CD14-positive monocyte (primary cell): ENCODE measurements at regions not wholly inside any gene's neighbourhood (a gene's known extent, or its start where the extent isn't known, plus 50 kb on each side); places are given as distances from the start of the nearest gene placed in this dataset.

ENCODE experiments used
- DNase-seq, 3 donors: peaks; one replicate each; pipeline ENCODE4 v3.0.0-alpha.2; 2011 to 2022
- H2AFZ ChIP-seq: 2 replicates; pipeline ENCODE4 v1.6.0; 2012; ENCODE audit warnings: mild to moderate bottlenecking, low read depth, low read length, inconsistent platforms; ENCODE audit not compliant: insufficient read depth, poor library complexity, severe bottlenecking
- H3K27ac ChIP-seq, 2 donors: 1 replicate in 1 of 2; 2 replicates in 1 of 2; pipeline ENCODE4 v1.5.1; 2012 to 2013; ENCODE audit warnings: low read length in 2 of 2, control low read depth in 1 of 2, inconsistent platforms in 1 of 2, low read depth in 1 of 2, mild to moderate bottlenecking in 1 of 2
- H3K27me3 ChIP-seq, 2 donors: one replicate each; pipeline versions ENCODE4 v1.6.0 to v1.6.1; 2011 to 2013; ENCODE audit warnings: low read length in 2 of 2; ENCODE audit not compliant: control insufficient read depth in 2 of 2, insufficient read depth in 2 of 2
- H3K36me3 ChIP-seq, 2 donors: replicated peaks in 1 of 2; 1 replicate in 1 of 2; 2 replicates in 1 of 2; pipeline versions ENCODE4 v1.5.1 to v1.6.1; 2012 to 2013; ENCODE audit warnings: low read length in 2 of 2, control low read depth in 1 of 2, inconsistent platforms in 1 of 2, mild to moderate bottlenecking in 1 of 2; ENCODE audit not compliant: insufficient read depth in 2 of 2, control insufficient read depth in 1 of 2
- H3K4me1 ChIP-seq, 2 donors: 1 replicate in 1 of 2; 2 replicates in 1 of 2; pipeline versions ENCODE4 v1.5.1 to v1.6.1; 2012 to 2013; ENCODE audit warnings: low read length in 2 of 2, control low read depth in 1 of 2, inconsistent platforms in 1 of 2, mild to moderate bottlenecking in 1 of 2, moderate library complexity in 1 of 2; ENCODE audit not compliant: insufficient read depth in 2 of 2, control insufficient read depth in 1 of 2
- H3K4me2 ChIP-seq: replicated peaks from 2 replicates; pipeline ENCODE3; 2012; ENCODE audit warnings: low read length, moderate library complexity, mild to moderate bottlenecking; ENCODE audit not compliant: poor library complexity, severe bottlenecking; ENCODE audit errors: extremely low read depth
- H3K4me3 ChIP-seq, 3 experiments: fragments of 200-600 bp in 1 of 3; sonication (generic) in 1 of 3; replicated peaks in 1 of 3; 1 replicate in 2 of 3; 2 replicates in 1 of 3; pipeline ENCODE4 v1.5.1; 2011 to 2013; ENCODE audit warnings: low read length in 3 of 3, mild to moderate bottlenecking in 3 of 3, control low read depth in 2 of 3, low read depth in 2 of 3, inconsistent platforms in 1 of 3, moderate library complexity in 1 of 3
- H3K79me2 ChIP-seq: 2 replicates; pipeline ENCODE4 v1.6.0; 2012; ENCODE audit warnings: mild to moderate bottlenecking, control low read depth, inconsistent platforms, low read length, moderate library complexity; ENCODE audit not compliant: insufficient read depth
- H3K9ac ChIP-seq: 2 replicates; pipeline ENCODE4 v1.6.0; 2017; ENCODE audit warnings: low read length, mild to moderate bottlenecking; ENCODE audit not compliant: insufficient read depth, poor library complexity, severe bottlenecking
- H3K9me3 ChIP-seq, 2 donors: replicated peaks in 1 of 2; 1 replicate in 1 of 2; 2 replicates in 1 of 2; pipeline versions ENCODE4 v1.5.1 to v1.6.1; 2012 to 2013; ENCODE audit warnings: low read length in 2 of 2, control low read depth in 1 of 2; ENCODE audit not compliant: control insufficient read depth in 1 of 2, insufficient read depth in 1 of 2
- H4K20me1 ChIP-seq: 2 replicates; pipeline ENCODE4 v1.6.0; 2012; ENCODE audit warnings: mild to moderate bottlenecking, low read length, control low read depth, moderate library complexity; ENCODE audit not compliant: insufficient read depth
- H3K27ac Mint-ChIP-seq, 7 donors: one replicate each; pipeline ENCODE4 v1.8.0; 2020; ENCODE audit warnings: mild to moderate bottlenecking in 7 of 7, mixed read lengths in 7 of 7, moderate library complexity in 6 of 7, inconsistent platforms in 2 of 7
- H3K27me3 Mint-ChIP-seq, 3 donors: one replicate each; pipeline ENCODE4 v1.8.0; 2021 to 2022; ENCODE audit warnings: low read depth in 3 of 3, mild to moderate bottlenecking in 3 of 3, mixed read lengths in 3 of 3, moderate library complexity in 3 of 3, inconsistent platforms in 1 of 3
- H3K36me3 Mint-ChIP-seq, 2 donors: one replicate each; pipeline ENCODE4 v1.8.0; 2020; ENCODE audit warnings: mixed read lengths in 2 of 2, inconsistent platforms in 1 of 2, mild to moderate bottlenecking in 1 of 2
- H3K4me1 Mint-ChIP-seq: one replicate; pipeline ENCODE4 v1.8.0; 2020; ENCODE audit warnings: mild to moderate bottlenecking, mixed read lengths
- H3K4me3 Mint-ChIP-seq, 2 donors: one replicate each; pipeline ENCODE4 v1.8.0; 2020; ENCODE audit warnings: mild to moderate bottlenecking in 2 of 2, mixed read lengths in 2 of 2, moderate library complexity in 1 of 2
- H3K9me3 Mint-ChIP-seq, 7 donors: one replicate each; pipeline ENCODE4 v1.8.0; 2020 to 2022; ENCODE audit warnings: mixed read lengths in 7 of 7, mild to moderate bottlenecking in 6 of 7, moderate library complexity in 6 of 7, inconsistent platforms in 2 of 7
- WGBS: methylation state at CpG from one replicate; pipeline ENCODE4 v1.1.5; 2013; ENCODE audit warnings: missing lambda C conversion rate; ENCODE audit not compliant: insufficient coverage; 5-methylcytosine and 5-hydroxymethylcytosine counted together
- intact Hi-C, 2 donors: fragments of 100-400 bp; cut with micrococcal nuclease; formaldehyde crosslinking; loops; one replicate each; pipeline versions ENCODE4 v1.15.0 to v1.15.1; 2023
- TF ChIP-seq, protein P1 (sequence below): fragments of 200-600 bp; IDR thresholded peaks from one replicate; pipeline ENCODE4 v1.8.0; 2022; ENCODE audit warnings: antibody characterized with exemption, mild to moderate bottlenecking

DNA sequence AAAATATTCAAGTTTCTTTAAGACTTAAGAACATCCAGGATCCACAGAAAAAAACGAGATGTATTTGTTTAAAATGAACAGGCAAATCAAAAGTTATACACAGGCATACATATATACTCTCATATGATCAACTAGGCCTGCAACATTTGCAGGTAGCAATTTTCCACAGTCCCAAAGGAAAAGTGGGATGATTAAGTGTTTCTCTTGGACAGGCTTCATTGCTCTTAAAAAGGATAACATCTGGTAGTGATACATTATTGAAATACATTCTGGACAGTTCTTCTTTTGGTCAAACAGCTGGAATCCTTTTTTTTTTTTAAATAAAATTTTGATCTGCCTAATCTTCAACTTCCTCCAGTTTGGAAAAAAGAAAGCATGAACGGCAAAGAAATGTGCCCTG is 114.8 kb upstream of the TDRD3 start:
- Histone ChIP-seq H3K36me3 (no peaks in the 10 kb centered on the region), H3K4me3 (no peak overlapping the region), H2AFZ (no peak overlapping the region), H3K4me1 (no peaks in the 10 kb centered on the region), H3K4me2 (no peak overlapping the region), H3K9me3 (no peaks in the 10 kb centered on the region), H3K9ac (no peak overlapping the region), H3K27me3 (no peaks in the 10 kb centered on the region), H3K79me2 (no peaks in the 10 kb centered on the region), H3K27ac (no peak overlapping the region), H4K20me1 (no peaks in the 10 kb centered on the region)
- intact Hi-C loops = no loop called here
- Mint-ChIP-seq H3K27me3 (peaks cover 0 to 6% (median 5%) of the 10 kb centered on the region in 3 donors), H3K4me1 (no peaks in the 10 kb centered on the region), H3K27ac (no peak overlapping the region), H3K4me3 (no peak overlapping the region), H3K36me3 (no peaks in the 10 kb centered on the region), H3K9me3 (peaks cover 0 to 16% (median 5%) of the 10 kb centered on the region in 7 donors)
- no peak for DNase-seq
- TF ChIP-seq, protein P1, sequence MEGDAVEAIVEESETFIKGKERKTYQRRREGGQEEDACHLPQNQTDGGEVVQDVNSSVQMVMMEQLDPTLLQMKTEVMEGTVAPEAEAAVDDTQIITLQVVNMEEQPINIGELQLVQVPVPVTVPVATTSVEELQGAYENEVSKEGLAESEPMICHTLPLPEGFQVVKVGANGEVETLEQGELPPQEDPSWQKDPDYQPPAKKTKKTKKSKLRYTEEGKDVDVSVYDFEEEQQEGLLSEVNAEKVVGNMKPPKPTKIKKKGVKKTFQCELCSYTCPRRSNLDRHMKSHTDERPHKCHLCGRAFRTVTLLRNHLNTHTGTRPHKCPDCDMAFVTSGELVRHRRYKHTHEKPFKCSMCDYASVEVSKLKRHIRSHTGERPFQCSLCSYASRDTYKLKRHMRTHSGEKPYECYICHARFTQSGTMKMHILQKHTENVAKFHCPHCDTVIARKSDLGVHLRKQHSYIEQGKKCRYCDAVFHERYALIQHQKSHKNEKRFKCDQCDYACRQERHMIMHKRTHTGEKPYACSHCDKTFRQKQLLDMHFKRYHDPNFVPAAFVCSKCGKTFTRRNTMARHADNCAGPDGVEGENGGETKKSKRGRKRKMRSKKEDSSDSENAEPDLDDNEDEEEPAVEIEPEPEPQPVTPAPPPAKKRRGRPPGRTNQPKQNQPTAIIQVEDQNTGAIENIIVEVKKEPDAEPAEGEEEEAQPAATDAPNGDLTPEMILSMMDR = no peak
- WGBS = no CpG with 5 or more reads among the region's 2 CpGs

DNA sequence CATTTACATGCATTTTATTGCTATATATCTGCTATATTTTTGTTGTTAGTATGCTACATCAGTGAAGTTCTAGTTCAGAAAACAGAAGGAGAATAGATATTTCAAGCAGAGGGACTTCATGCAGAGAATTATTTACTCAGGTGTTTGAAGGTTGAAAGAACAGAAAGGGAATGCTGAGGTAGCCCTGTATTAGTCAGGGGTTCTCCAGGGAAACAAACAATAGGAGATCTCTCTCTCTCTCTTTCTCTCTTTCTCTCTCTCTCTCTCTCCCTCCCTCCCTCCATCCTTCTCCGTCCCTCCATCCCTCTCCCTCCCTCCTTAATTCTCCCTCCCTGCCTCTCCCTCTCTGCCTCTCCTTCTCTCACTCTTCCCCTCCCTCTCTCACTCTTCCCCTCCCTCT is 114.3 kb upstream of the TDRD3 start:
- Mint-ChIP-seq H3K27ac (no peak overlapping the region), H3K4me1 (no peaks in the 10 kb centered on the region), H3K36me3 (no peaks in the 10 kb centered on the region), H3K9me3 (peaks cover 0 to 16% (median 5%) of the 10 kb centered on the region in 7 donors), H3K4me3 (no peak overlapping the region), H3K27me3 (peaks cover 0 to 6% (median 5%) of the 10 kb centered on the region in 3 donors)
- H3K4me1 ChIP-seq = no peaks in the 10 kb centered on the region
- H4K20me1 ChIP-seq = no peaks in the 10 kb centered on the region
- no peak overlapping the region for H2AFZ ChIP-seq
- no peak overlapping the region for H3K4me3 ChIP-seq
- intact Hi-C loops = no loop called here
- no peak overlapping the region for H3K4me2 ChIP-seq
- H3K27ac ChIP-seq = no peak overlapping the region
- TF ChIP-seq, protein P1 = no peak
- WGBS = 83% methylated on average over 1 of the region's 1 CpG
- H3K36me3 ChIP-seq = no peaks in the 10 kb centered on the region
- no peaks in the 10 kb centered on the region for H3K79me2 ChIP-seq
- no peaks in the 10 kb centered on the region for H3K9me3 ChIP-seq
- H3K27me3 ChIP-seq = no peaks in the 10 kb centered on the region
- no peak for DNase-seq
- no peak overlapping the region for H3K9ac ChIP-seq
